Urothelium cell line (cell line): ENCODE measurements at regions not wholly inside any gene's neighbourhood (a gene's known extent, or its start where the extent isn't known, plus 50 kb on each side); places are given as distances from the start of the nearest gene placed in this dataset.

Experiments used
- DNase-seq: peaks from one replicate; pipeline ENCODE4 v3.0.0; 2011; ENCODE audit warnings: low spot score, mixed read lengths
- FAIRE-seq: peaks from 2 replicates; lab custom pipeline; 2011; peaks lifted over from hg19 to GRCh38; lab: Jason Lieb, UNC

- no peak for DNase-seq
- FAIRE-seq: no peak
These were observed 1473.4 kb upstream of the TENM3 start for GRCh38 chr4:180769791-180770190.

- FAIRE-seq: no peak
- DNase-seq: no peak
These were observed 1472.9 kb upstream of the TENM3 start for GRCh38 chr4:180770265-180770664.

GRCh38 chr4:180784940-180785339, 1458.3 kb upstream of the TENM3 start:
- FAIRE-seq (no peak), DNase-seq (no peak)

- no peak for FAIRE-seq
- DNase-seq: no peak
These were observed 1454.5 kb upstream of the TENM3 start for GRCh38 chr4:180788729-180789128.

GRCh38 chr4:180789929-180790328, 1453.3 kb upstream of the TENM3 start:
- FAIRE-seq (no peak), DNase-seq (no peak)

GRCh38 chr4:180790471-180790870, 1452.7 kb upstream of the TENM3 start:
- FAIRE-seq (no peak), DNase-seq (no peak)

- FAIRE-seq: no peak
- DNase-seq: no peak
These were observed 1450.7 kb upstream of the TENM3 start for GRCh38 chr4:180792541-180792940.

- DNase-seq: no peak
- FAIRE-seq: no peak
These were observed 1448.9 kb upstream of the TENM3 start for GRCh38 chr4:180794333-180794732.

- no peak for FAIRE-seq
- no peak for DNase-seq
These were observed 1445.1 kb upstream of the TENM3 start for GRCh38 chr4:180798036-180798577.

- DNase-seq (no peak), FAIRE-seq (no peak)
These were observed 1443.4 kb upstream of the TENM3 start for GRCh38 chr4:180799798-180800197.

GRCh38 chr4:180805101-180805500, 1438.1 kb upstream of the TENM3 start:
- no peak for FAIRE-seq

GRCh38 chr4:180808862-180809261, 1434.3 kb upstream of the TENM3 start:
- DNase-seq: no peak
- no peak for FAIRE-seq

More at GRCh38 chr4:180805101-180805500, 1438.1 kb upstream of the TENM3 start:
- no peak for DNase-seq

- DNase-seq: no peak
- FAIRE-seq: no peak
These were observed 1433.8 kb upstream of the TENM3 start for GRCh38 chr4:180809439-180809838.

GRCh38 chr4:180810581-180810980, 1432.6 kb upstream of the TENM3 start:
- DNase-seq: no peak
- no peak for FAIRE-seq

- DNase-seq (no peak), FAIRE-seq (no peak)
These were observed 1431.6 kb upstream of the TENM3 start for GRCh38 chr4:180811556-180811955.

- DNase-seq: no peak
- FAIRE-seq: no peak
These were observed 1430.4 kb upstream of the TENM3 start for GRCh38 chr4:180812783-180813182.

GRCh38 chr4:180814875-180815417, 1428.3 kb upstream of the TENM3 start:
- DNase-seq: no peak

GRCh38 chr4:180817529-180817928, 1425.7 kb upstream of the TENM3 start:
- FAIRE-seq: no peak

More at GRCh38 chr4:180814875-180815417, 1428.3 kb upstream of the TENM3 start:
- no peak for FAIRE-seq

GRCh38 chr4:180823108-180823507, 1420.1 kb upstream of the TENM3 start:
- no peak for DNase-seq
- no peak for FAIRE-seq

More at GRCh38 chr4:180817529-180817928, 1425.7 kb upstream of the TENM3 start:
- no peak for DNase-seq

- peak; percentile 18 for DNase-seq
These were observed 1415.8 kb upstream of the TENM3 start for GRCh38 chr4:180827232-180828009.

GRCh38 chr4:180828455-180829018, 1414.7 kb upstream of the TENM3 start:
- FAIRE-seq: no peak
- DNase-seq: peak; percentile 23

More at GRCh38 chr4:180827232-180828009, 1415.8 kb upstream of the TENM3 start:
- no peak for FAIRE-seq

- FAIRE-seq: no peak
- peak; percentile 10 for DNase-seq
These were observed 1411.1 kb upstream of the TENM3 start for GRCh38 chr4:180832073-180832472.
